Upper lobe of left lung (tissue), 6 donors: ENCODE measurements at regions not wholly inside any gene's neighbourhood (a gene's known extent, or its start where the extent isn't known, plus 50 kb on each side); places are given as distances from the start of the nearest gene placed in this dataset.

Source experiments
- ATAC-seq, 2 donors: fragments of 200-7000 bp; cut with Tn5 transposase; one replicate each; pipeline ENCODE4 v1.9.1; 2022; ENCODE audit warnings: mild to moderate bottlenecking in 2 of 2, moderate library complexity in 2 of 2; ENCODE audit not compliant: low FRiP score in 2 of 2
- DNase-seq, 2 donors: peaks; one replicate each; pipeline ENCODE4 v3.0.0-alpha.2; 2019 to 2020
- H3K27ac ChIP-seq, 4 donors: fragments of 200-600 bp; sonication (generic); one replicate each; pipeline ENCODE4 v1.5.1; 2016 to 2019
- H3K27me3 ChIP-seq, 4 donors: fragments of 200-600 bp; sonication (generic); one replicate each; pipeline ENCODE4 v1.5.1; 2017 to 2019
- H3K36me3 ChIP-seq, 4 donors: fragments of 200-600 bp; sonication (generic); one replicate each; pipeline ENCODE4 v1.5.1; 2016 to 2019
- H3K4me1 ChIP-seq, 4 donors: fragments of 200-600 bp; sonication (generic); one replicate each; pipeline ENCODE4 v1.5.1; 2018 to 2019
- H3K4me3 ChIP-seq, 4 donors: fragments of 200-600 bp; sonication (generic); one replicate each; pipeline ENCODE4 v1.5.1; 2017 to 2019; ENCODE audit warnings: mild to moderate bottlenecking in 2 of 4, moderate library complexity in 1 of 4
- H3K9me3 ChIP-seq, 4 donors: fragments of 200-600 bp; sonication (generic); one replicate each; pipeline ENCODE4 v1.5.1; 2018 to 2019
- CTCF ChIP-seq, 6 experiments: fragments of 450-650 bp in 4 of 6; fragments of 200-600 bp in 2 of 6; sonication (generic) in 2 of 6; IDR thresholded peaks; one replicate each; pipeline ENCODE4 v1.5.1; 2016 to 2019; ENCODE audit warnings: antibody characterized with exemption in 6 of 6
- EP300 ChIP-seq, 4 donors: sonication (generic); formaldehyde crosslinking; IDR thresholded peaks; one replicate each; pipeline ENCODE4 v1.5.1; 2017; ENCODE audit warnings: antibody characterized with exemption in 4 of 4, control low read depth in 2 of 4
- POLR2A ChIP-seq, 4 donors: fragments of 450-650 bp; IDR thresholded peaks; one replicate each; pipeline ENCODE4 v1.5.1; 2016 to 2017; ENCODE audit warnings: antibody characterized with exemption in 4 of 4, mild to moderate bottlenecking in 2 of 4
- POLR2AphosphoS5 ChIP-seq, 2 donors: sonication (generic); formaldehyde crosslinking; IDR thresholded peaks; one replicate each; pipeline ENCODE4 v1.5.1; 2017; ENCODE audit warnings: antibody characterized with exemption in 2 of 2
- WGBS, 2 donors: methylation state at CpG; one replicate each; pipeline ENCODE4 v1.1.5; 2017 to 2018; 5-methylcytosine and 5-hydroxymethylcytosine counted together
- donor health status: DM: no; HTN: no; CAD: no; lungs with moderate emphysema.
- donor health status: DM: no; HTN: yes; CAD: no; lungs with severe emphysema.

DNA sequence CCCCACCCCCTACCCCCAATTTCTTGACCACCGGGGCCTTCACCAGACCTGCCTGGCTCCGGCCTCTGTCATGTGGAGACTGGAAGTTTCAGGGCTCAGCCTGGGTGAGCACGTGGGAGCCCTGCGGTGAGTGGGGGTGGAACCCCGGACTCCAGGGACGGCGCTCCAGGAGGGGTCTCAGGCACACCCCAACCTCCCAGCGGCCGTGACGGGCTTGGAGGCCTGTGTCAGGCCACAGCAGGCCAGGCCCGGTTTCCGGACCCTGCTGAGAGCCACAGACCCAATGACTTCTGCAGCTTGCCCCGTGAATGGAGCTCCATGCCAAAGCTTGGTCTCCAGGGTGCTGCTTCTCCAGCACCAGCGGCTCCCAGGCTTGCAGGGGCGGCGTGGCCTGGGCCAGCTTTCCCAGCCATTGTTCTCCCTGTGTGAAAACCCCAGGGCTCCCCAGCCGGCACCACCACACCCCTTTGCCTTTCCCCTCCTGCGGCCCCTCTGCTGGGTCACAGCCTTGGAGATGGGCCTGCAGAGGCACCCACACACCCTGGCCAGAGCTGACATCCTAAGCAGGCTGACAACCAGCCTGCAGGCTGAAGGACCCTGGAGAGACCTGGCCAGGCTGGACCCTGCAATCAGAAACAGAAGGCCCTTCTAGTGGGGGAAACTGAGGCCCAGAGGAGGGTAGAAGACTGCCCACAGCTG is 186.2 kb upstream of the C14orf180 start:
- H3K4me1 ChIP-seq: peaks cover 16 to 22% (median 17%) of the 10 kb centered on the region in 4 donors
- 64 to 89% methylated on average over 4 to 18 of the region's 18 CpGs for WGBS, 2 donors
- H3K9me3 ChIP-seq: peaks cover 8 to 17% (median 13%) of the 10 kb centered on the region in 4 donors
- no peaks in the 10 kb centered on the region for H3K27me3 ChIP-seq
- H3K27ac ChIP-seq: peak overlapping the region; percentile 30 to 71 (median 42)
- ATAC-seq: no peak
- no peaks in the 10 kb centered on the region for H3K36me3 ChIP-seq
- DNase-seq: peak; percentile 16 to 75
- no peak overlapping the region for H3K4me3 ChIP-seq
- no peak for TF ChIP-seq POLR2AphosphoS5 (IDR thresholded peaks at IDR 0.05)
- TF ChIP-seq CTCF (IDR thresholded peaks at IDR 0.05): no peak
- no peak for TF ChIP-seq EP300 (IDR thresholded peaks at IDR 0.05)
- no peak for TF ChIP-seq POLR2A (IDR thresholded peaks at IDR 0.05)

GRCh38 chr14:104393898-104394381 is 185.6 kb upstream of the C14orf180 start:
- 20 to 38% methylated on average over 3 to 8 of the region's 10 CpGs for whole genome bisulfite sequencing, 2 donors
- ATAC-seq: peak; percentile 24 to 62
- H3K9me3 ChIP-seq: peaks cover 8 to 22% (median 13%) of the 10 kb centered on the region in 4 donors
- H3K4me1 ChIP-seq: peaks cover 16 to 22% (median 17%) of the 10 kb centered on the region in 4 donors
- no peak overlapping the region for H3K4me3 ChIP-seq
- TF ChIP-seq POLR2AphosphoS5 (IDR thresholded peaks at IDR 0.05): peak; percentile 29 to 39
- TF ChIP-seq POLR2A (IDR thresholded peaks at IDR 0.05): no peak
- TF ChIP-seq EP300 (IDR thresholded peaks at IDR 0.05): peak in 1 of 4 donors; percentile 11
- no peak for TF ChIP-seq CTCF (IDR thresholded peaks at IDR 0.05)
- peak overlapping the region; percentile 30 to 71 (median 42) for H3K27ac ChIP-seq
- no peaks in the 10 kb centered on the region for H3K27me3 ChIP-seq
- H3K36me3 ChIP-seq: no peaks in the 10 kb centered on the region
- DNase-seq: peak; percentile 46 to 68

- Histone ChIP-seq H3K27ac (peak overlapping the region in 2 of 4 donors; percentile 7 to 19), H3K36me3 (no peaks in the 10 kb centered on the region), H3K27me3 (no peaks in the 10 kb centered on the region), H3K4me3 (no peak overlapping the region), H3K4me1 (peaks cover 16 to 22% (median 17%) of the 10 kb centered on the region in 4 donors), H3K9me3 (peaks cover 8 to 23% (median 13%) of the 10 kb centered on the region in 4 donors)
- WGBS, 2 donors: 41 to 49% methylated on average over 5 to 13 of the region's 13 CpGs
- no peak for ATAC-seq
- DNase-seq: peak in 1 of 2 donors; percentile 37
- TF ChIP-seq EP300 (IDR thresholded peaks at IDR 0.05) (no peak), POLR2AphosphoS5 (IDR thresholded peaks at IDR 0.05) (no peak), POLR2A (IDR thresholded peaks at IDR 0.05) (no peak)
Observed at GRCh38 chr14:104394409-104394851, 185.1 kb upstream of the C14orf180 start.

- TF ChIP-seq POLR2A (IDR thresholded peaks at IDR 0.05): no peak
- TF ChIP-seq CTCF (IDR thresholded peaks at IDR 0.05): no peak
- TF ChIP-seq EP300 (IDR thresholded peaks at IDR 0.05): no peak
- no peak for TF ChIP-seq POLR2AphosphoS5 (IDR thresholded peaks at IDR 0.05)
- H3K27ac ChIP-seq: no peak overlapping the region
Observed at GRCh38 chr14:104395276-104395675, 184.3 kb upstream of the C14orf180 start.

DNA sequence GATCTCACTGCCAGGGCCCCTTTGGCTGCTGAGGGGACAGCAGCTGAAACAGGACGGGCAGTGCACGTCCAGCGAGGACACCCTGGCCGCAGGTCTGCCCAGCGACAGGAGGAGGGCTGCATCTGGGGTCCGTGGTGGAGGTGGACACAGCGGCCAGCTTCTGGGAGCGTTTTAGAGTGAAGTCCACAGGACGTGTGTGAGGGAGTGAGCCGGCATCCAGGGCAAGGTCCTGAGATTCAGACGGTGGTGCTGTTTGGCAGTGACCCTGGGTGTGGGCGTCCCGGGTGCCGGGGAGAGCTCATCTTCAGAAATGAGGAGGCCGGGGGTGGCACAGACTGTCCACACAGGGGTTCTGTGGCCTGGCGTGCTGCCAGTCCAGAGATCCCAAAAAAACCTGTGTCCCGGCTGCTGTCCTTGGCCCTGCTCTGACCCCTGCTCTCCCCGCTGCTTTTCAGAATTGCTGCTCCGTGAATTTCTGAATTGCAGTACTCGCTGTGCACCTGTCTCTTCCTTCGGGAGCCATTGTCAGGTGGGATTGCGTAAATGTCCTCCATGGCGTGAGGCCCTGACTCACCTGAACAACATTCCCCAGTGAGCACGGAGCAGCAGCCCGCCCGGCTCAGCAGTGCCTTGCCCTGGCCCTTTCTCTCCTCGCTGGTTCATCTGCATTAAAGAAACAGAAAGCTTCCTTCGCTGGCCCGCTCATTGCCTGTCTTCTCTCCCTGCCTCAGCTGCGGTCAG is 183.5 kb upstream of the C14orf180 start:
- no peaks in the 10 kb centered on the region for H3K27me3 ChIP-seq
- H3K9me3 ChIP-seq: peaks cover 8 to 23% (median 13%) of the 10 kb centered on the region in 4 donors
- WGBS, 2 donors: 91 to 95% methylated on average over 25 to 30 of the region's 30 CpGs
- TF ChIP-seq EP300 (IDR thresholded peaks at IDR 0.05): no peak
- TF ChIP-seq POLR2A (IDR thresholded peaks at IDR 0.05): no peak
- peaks cover 16 to 22% (median 17%) of the 10 kb centered on the region in 4 donors for H3K4me1 ChIP-seq
- ATAC-seq (no peak), DNase-seq (peak; percentile 19 to 69)
- H3K27ac ChIP-seq: no peak overlapping the region
- H3K4me3 ChIP-seq: no peak overlapping the region
- H3K36me3 ChIP-seq: no peaks in the 10 kb centered on the region

More at GRCh38 chr14:104395276-104395675, 184.3 kb upstream of the C14orf180 start:
- peaks cover 8 to 23% (median 13%) of the 10 kb centered on the region in 4 donors for H3K9me3 ChIP-seq
- ATAC-seq: no peak
- peaks cover 16 to 22% (median 17%) of the 10 kb centered on the region in 4 donors for H3K4me1 ChIP-seq
- no peaks in the 10 kb centered on the region for H3K36me3 ChIP-seq
- H3K27me3 ChIP-seq: no peaks in the 10 kb centered on the region
- no peak overlapping the region for H3K4me3 ChIP-seq
- DNase-seq: no peak
- 66 to 67% methylated on average over 6 of the region's 6 CpGs for WGBS, 2 donors
